ENCODE measurements at regions not wholly inside any gene's neighbourhood (a gene's known extent, or its start where the extent isn't known, plus 50 kb on each side); places are given as distances from the start of the nearest gene placed in this dataset.

DNA sequence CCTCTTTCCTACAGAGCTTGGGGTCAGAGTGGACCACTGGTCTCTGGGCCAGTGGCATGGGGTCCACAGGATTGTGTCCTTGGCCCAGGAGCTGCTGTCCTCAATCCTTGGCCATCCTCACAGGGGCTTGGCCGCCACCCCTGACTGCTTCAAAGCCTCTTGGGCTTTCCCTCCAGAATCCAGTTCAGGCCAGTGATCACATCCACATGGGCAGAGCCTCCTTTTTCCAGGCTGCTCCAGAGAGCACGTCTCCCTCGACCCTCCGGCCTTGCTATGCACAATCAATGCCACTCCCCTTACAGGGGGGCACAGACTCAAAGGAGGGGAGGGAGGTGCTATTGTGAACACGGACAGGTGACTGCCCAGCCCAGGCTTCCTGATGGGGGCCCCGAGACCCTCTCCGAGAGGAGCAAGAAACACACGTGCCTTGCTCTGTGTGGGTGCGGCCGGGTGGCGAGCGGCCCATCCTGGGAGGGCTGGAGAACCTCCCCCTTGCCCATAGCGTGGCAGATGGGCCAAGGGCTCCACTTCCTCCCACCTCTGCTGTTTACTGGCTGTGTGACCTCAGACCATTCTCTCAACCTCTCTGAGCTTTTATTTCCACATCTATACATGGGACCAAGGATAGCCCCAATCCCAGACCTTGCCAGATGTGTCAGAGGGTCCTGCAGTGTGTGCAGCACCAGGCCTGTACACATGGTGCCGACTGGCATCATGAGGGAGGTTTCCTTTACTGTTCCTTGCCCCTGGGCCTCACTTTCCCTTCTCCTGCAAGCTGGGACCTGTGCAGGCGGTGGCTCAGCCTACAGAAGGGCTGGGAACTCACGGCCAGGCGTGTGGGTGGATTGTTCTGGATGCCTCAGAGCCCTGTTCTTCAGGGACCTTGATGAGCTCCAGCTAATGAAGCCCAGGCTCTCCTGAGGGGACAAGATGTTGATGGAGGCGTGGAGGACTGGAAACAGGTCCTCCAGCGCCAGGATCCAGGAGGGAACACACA, 229.0 kb upstream of the GSE1 start:
- DNase-seq = no peak

DNA sequence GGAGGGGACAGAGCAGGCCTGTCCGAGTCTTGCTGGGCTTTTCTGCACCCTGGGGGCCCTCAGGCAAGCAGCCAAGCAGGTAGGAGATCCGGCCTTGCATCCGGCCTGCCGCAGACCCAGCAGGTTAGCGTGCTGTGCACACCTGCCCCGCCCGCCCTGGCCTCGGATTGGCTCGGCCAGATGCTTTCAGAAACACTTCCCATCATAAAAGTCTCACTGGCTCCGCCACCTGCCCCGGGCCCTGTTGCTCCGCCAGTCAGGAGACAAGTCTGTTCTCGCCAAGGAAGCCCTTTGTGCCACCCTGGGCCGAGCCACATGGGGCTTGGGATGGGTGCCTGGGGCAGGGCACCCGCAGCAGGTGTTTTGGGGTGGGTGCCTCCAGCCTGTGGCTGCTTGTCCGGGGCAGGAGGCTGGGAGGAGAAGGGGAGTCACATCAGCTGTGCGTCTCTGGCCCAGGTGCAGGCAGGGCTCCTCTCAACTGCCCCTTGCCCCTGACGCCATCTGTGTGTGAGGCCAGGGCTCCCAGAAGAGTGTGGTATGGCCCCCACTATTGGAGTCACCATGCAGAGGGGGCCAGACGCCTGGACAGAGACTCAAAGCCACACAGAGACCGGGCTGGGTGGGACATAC, 228.2 kb upstream of the GSE1 start:
- DNase-seq = no peak

DNA sequence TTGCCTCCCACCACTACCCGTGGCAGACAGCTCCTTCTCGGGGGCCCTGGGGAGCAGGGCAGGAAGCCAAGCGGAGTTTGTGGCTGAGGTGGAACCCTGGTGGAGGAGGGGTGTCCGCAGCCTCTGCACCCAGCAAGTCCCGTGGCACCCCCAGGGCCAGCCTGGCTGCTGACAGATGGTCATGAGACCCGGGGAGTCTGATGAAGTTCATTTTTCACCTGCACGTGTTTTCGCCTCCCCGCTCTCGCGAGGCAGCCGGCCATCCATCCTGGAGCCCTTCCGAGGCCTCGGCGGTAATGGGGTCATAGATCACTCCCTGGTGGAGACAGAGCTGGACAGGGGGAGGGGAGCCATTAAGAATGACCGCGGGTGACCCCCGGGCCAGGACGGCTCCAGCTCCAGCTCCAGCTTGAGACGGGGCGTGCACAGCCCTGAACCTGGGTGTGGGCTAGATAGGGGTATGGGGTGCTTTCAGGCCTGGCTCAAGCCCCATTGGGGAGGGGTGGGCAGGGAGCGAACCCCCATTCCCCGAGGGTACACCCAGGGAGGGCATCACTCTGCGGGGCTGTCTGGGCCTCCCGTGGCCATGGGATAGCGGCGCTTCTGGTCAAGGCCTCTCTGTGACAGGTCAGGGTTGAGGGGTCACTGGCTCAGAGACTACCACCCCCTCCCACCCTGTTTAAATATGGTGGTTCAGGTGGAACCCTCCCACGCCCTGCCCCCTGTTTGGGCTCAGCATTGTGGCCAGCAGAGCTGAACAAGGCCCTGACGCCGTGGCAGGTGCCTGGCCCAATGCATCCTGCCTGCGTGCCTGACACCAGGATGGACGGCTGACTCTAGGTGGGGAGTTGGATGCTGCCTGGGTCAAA, 227.4 kb upstream of the GSE1 start:
- no peak for DNase-seq

DNA sequence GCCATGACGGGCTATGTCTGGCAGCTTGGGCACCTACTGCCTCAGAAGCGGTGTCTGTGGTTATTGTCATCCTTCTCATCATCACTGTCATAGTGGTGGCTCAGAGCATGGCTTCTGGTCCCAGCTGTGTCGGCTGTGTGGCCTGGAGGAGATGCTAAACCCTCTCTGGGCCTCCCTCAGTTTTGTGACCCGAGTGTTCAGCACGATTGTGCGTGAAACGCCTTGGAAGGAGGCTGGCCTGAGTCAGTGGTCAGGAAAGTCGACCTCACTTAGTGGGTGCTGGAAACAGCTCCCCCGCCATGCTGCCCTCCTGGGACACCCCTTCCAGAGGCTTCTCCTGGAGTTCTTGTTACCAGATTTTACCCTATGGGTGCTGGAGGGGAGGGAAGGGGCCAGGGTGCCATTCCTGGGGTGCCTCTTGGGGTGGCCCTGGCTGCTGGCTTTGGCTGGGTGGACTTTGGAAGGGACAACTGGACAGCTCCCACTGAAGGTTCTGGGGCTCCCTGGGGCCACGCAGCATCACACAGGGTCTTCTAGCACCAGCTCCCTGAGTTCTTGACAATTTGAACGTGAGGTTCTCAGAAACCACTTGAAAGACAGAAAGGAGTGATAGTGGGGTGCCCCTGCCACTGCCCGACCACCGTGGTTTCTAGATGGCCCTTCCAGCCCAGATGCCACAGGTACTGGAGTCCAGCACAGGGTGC, 226.5 kb upstream of the GSE1 start:
- DNase-seq = no peak

DNA sequence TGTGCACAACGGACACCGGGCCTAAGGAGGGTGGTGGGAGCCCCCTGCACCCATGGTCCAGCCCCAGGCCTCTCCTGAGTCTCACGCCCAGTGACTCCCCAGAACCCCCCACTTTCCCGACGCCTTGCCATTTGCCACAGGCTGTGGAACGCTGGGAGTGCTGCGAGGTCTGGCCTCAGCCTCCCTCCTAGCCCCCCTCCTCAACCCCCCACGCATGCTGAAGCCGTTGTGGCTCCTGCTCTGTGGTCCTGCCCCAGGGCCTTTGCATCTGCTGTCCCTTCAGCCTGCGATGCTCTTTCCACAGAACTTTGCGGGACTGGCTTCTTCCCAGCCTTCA, 226.0 kb upstream of the GSE1 start:
- DNase-seq = no peak

DNA sequence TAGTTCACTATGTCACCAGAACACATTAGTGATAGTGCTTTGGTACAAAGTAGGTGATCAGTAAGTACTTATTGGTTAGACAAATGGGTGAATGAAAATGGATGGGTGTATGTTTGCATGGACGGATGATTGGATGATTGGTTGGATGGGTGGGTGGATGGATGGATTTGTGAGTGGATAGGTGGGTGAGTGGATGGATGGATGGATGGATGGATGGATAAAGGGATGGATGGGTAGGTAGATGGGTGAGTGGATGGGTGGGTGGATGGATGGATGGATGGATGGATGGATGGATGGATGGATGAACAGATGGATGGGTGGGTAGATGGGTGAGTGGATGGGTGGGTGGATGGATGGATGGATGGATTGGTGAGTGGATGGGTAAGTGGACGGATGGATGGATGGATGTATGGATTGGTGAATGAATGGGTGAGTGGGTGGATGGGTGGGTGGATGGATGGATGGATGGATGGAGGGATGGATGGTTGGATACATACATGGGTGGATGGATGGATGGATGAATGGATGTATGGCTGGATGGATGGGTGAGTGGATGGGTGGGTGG, 225.3 kb upstream of the GSE1 start:
- DNase-seq = no peak

DNA sequence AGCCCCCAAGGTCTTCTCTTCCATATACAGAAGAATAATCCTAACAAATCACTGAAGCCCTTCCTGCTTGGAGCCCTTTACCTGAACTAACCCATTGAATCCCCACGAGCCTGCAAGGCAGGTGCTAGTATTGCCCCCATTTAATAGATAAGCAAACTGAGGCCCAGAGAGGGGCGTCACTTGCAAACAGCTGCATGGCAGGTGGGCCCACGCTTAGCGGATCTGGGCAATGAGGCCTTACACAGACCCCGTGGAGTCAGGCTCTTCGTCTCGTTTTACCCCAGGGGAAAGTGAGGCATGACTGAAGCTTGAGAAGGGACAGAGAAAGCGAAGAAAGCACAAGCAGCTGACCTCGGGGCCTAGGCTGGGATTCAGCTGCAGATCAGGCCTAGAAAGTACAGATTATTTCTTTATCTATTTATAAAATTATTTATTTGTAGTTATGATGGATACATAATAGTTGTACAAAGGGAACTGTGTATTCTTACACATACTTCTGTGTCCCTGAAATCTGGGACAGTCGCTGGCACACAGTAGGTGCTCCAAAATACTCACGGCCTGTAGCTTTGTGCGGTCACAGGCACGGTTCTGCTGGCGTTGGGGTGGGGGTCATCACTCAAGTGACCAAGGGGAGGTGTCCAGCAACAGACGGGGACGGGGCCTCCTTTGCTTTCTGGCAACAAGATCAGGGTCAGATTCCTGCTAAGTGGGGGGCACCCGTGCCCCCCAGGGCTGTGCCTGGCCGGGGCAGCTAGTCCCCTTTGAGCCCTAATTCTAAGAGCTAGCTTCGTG, 223.2 kb upstream of the GSE1 start:
- DNase-seq = no peak

DNA sequence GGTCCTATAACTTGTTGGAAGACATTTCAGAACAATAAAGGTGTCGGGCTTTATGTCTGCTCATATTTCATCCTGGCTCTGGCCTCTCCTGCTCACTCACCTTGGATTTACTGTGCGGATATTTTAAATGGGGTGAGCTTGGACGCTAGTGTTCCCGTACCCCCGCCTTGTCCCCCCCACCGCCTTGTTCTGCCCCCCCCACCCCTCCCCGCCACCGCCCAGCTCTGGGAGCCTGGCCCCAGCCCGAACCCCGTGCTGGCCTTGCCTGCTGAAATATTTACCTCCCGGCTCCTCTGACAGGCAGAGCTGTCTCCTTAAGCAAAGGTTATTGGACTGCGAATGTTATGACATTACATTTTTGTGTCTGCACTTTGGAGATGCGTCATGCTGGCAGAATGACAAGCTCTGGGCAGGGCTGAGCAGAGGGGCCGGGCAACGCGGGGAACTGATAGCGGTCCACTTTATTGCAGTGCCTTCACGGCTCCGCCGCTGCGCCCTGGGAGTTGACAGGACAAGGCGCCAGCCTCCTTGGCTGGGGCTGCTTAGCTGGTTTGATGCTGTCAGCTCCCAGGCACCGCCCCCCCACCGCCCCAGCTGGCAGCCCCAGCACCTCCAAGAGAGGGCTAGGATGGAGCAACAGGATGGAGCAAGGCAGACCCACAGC, 222.5 kb upstream of the GSE1 start:
- no peak for DNase-seq

DNA sequence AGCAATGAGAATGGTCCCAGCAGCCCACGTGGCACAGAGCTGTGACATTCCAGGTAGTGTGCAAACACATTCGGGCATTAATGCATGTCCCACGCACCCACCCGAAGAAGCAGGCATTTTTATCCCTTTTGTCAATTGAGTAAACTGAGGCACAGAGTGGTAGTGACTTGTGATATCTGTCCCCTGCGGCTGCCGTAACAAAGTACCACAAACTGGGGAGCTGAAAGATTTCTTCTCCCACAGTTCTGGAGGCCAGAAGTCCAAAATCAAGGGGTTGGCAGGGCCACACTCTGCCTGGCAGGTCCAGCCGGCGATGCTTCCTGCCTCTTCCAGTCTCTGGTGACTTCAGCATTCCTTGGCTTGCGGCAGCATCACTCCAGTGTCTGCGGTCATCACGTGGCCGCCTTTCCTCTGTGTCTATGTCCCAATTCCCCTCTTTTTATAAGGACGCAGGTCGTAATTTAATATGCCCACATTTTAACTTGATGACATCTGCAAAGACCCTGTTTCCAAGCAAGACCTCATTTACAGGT, 221.9 kb upstream of the GSE1 start:
- no peak for DNase-seq

DNA sequence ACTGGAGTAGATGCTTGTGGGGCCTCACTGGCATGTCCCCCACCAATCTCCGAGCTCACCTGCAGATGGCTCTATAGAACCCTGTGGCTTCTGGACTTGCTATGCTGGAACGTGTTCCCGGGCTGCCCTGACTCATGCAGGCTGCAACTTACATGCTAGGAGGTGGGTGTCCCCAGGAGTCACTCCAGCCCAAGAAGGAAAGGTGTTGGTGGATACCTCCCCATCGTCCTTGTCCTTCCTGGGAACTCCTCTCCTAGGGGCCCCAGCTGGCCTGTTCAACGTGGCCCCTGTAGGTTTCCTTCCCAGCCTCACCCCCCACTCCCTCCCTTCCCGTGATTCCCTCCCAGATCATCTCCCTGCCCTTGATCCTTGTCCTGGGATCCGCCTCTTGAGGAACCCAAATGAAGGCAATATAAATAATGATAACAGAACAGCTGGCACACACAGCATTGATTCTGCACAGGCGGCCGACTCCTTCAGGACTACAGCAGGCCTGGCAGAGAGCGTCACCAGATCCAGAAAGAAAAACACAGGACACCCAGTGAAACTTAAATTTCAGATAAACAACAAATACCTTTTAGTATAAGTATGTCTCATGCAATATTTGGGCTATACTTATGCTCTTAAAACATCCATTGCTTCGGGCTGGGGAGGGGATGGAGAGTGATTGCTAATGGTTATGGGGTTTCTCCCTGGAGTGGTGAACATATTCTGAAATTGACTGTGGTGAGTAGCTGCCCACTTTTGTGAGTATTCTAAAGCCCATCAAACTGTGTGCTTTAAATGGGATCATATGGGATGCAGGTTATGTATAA, 221.1 kb upstream of the GSE1 start:
- no peak for DNase-seq

DNA sequence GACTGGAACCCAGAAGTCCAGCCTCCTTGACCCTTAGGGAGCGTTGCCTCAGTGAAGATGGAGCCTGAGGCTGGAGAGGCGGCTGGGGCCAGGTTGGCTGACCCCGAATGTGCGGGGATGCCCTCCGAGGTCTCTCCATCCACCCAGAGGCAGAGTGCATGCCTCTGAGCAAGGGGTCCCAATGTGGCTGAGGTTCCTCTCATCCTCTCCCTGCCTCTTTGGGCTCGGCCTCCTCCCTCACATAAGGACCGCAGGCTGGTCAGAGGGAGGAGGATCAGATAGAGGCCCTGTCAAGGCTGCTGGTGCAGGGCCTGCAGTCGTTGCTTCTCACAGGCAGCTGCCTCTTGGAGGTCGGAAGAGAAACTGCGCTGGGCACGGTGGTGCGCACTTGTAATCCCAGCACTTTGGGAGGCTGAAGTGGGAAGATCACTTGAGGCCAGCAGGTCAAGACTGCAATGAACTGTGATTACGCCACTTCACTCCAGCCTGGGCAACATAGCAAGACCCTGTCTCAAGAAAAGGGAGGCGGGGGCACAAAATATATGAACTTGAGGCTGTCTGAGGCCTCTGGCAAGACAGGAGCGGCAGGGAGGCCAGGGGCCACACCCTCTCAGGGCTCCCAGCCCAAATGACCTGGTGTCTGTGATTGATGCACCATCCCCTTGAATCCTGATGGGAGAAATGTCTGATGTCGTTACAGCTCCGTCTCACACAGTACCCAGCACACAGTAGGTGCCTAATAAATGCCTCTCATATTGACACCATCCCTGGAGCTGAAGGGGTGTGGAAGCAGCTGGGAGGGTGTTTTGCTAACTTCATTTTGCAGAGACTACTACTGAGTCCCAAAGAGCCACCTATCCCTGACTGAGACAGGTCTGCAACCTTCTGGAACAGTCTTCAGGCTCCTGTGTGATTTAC, 220.1 kb upstream of the GSE1 start:
- no peak for DNase-seq

DNA sequence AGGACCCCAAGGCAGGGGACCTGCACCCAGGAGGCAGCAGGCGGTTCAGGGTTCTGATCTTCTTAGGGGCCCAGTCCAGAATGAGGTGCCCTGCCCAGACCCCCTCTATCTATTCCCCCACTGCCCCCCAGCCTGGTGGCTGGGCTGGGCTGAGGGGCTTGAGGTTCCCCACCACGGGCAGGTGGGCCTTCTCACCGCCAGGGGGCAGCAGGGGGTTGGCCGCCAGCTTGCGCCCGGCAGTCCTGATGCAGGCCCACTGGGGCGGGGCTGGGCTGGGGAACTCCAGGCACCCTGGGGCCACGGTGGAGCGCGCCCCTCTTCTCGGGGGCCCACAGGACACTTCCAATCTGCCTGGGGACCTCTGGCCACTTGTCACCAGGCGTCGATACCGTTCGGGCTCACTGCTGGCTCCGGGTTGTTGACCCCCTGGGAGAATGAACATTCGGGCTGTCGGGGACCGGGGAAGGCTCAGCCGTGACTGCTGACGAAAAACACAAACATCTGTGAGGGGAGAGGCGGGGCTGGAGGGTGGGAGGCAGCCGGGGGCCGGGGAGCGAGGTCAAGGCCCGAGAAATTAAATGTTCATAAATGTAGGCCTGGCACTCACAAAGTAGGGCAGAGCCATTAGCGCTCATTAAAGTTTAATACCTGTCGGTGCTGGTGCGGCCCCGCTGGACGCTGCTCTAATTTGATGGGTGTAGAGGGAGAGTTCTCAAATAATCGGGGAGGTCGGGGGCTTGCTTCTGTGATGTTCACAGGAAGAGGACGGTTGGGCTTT, 219.3 kb upstream of the GSE1 start:
- peak; percentile 71 for DNase-seq

DNA sequence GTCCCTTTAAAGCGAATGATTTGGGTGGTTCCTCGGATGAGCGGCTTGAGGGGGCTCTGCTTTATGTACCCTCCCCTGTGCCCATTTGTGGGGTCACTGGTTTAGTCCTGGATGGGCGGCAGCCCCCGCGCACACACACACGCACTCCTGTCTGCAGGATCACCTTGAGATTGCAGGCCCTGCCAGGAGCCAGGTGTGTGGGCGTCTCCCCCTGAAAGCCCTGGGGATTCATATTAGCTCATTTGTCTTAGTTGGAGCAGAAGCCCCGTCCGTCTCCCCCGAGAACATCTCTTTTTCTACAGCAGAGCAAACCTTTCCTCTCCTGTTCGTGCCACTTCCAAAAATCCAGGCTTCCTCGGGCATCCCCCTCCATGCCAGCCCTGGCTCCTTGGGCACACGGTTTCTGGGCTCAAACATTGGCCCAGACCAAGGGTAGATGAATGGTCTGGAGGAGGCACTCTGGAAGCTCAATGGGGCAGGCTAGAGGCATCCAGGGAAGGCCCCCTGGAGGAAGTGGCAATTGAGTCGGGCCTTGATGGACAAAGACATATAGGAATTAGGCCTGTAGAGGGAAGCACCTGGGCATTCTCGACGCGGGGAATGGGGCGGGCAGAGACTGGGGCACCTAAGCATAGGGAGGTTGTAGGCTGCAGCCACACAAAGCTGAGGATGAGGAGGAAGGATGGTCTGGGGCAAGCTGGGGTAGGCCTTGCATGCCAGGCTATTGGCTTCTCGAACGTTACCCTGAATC, 218.5 kb upstream of the GSE1 start:
- peak; percentile 31 for DNase-seq

DNA sequence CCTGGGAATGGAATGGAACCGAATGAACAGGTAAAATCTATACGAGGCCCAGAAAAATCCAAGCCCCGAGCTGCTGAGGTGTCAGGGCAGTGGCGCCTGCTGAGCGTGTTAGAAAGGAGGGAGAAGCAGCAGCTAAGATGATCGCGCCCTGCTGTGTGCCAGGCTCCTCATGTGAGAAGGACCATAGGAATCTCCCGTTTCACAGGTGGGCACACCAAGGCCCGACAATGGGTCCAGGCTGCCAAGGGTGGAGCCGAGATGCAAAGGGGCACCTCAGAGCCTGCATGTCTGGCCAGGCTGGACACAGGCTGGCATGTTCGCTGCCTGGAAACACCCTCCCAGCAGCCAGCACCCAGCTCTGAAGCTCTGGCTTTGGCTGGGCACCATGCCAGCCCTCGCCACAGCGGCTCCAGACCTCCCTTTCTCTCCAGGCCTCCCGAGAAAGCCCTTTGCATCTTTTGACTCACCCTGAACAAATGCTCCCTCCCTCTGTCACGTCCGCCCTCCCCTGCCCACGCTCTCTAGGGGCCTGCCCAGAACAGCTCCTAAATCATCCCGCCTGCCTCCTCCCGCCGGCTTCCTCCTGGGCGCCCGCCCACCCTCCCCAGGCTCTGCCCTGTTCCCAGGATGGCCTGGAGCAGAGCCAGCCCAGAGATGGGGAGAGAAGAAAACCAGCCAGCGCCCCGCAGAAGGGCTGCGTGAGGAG, 217.8 kb upstream of the GSE1 start:
- DNase-seq = peak; percentile 84

DNA sequence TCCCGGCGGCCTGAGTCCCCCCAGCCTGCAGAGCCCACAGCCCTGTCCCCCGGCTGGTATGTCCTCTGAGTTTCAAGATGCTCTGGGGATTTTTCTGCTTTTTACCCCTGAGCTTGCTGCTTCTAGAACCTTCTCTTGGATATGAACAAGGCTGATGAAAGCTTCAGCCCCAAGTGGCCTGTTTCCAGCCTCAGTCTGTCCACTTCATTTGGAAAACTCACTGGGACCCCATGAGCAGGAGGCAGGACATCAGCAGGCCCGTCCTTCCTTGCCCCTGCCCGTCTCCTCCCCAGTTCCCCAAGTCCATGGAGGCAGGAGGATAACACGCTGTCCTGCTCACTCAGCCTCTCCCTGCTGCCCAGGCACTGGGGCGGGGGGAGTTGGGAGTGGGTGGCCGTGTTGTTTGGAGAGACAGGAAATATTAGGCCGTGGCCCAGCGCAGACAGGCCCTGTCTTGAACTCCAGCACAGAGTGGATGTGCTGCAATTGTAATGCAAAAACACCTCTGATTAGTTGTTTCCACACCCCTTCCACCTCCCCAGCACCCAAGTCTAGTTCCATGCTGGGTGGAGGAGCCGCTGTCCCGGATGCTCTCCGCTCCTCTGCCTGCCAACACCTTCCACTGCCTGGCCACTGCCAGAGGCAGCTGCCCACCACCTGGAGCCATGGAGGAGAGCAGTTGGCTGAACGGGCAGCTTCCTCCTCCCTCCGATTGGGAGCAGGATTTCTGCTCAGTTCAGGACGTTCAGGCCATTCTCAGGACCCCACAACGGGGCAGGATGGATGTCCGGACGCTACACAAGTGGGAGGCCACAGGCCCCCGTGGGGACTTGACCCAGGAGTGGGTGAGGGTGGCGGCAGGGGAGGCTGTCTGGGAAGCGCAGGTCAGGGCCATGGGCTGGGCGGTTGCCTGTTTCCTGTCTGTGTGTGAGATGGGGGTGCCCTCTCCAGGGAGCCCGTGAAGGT, 216.9 kb upstream of the GSE1 start:
- DNase-seq = peak; percentile 66

All from left hindlimb (tissue), 1 donor.